ENCODE measurements at regions not wholly inside any gene's neighbourhood (a gene's known extent, or its start where the extent isn't known, plus 50 kb on each side); places are given as distances from the start of the nearest gene placed in this dataset.

- DNase-seq (ENCODE audit: low read depth, low spot score): peak; percentile 23
Measured at GRCh38 chr11:112355726-112356125, 95.1 kb upstream of the PLET1 start.

GRCh38 chr11:112357488-112357887, 96.8 kb upstream of the PLET1 start:
- no peak for DNase-seq (ENCODE audit: low read depth, low spot score)

DNA sequence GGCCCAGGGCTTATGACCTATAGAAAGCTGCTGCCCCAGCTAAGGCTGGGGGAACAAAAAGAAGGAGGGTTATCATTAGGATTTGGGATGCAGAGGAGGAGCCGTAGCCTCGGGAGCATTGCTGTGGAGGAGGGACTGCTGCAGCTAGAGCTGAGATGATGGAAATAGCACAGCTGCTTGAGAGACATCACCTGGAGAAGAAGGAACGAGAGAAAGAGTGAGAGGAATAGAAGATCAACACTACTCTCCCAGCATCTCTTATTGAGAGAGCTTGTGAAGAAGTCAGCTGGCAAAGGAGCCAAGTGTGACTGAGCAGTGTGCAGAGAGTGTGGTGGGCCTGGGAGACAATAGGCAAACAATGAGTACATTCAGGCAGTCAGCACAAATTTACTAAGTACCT, 100.7 kb upstream of the PLET1 start:
- DNase-seq (ENCODE audit: low read depth, low spot score): no peak

DNA sequence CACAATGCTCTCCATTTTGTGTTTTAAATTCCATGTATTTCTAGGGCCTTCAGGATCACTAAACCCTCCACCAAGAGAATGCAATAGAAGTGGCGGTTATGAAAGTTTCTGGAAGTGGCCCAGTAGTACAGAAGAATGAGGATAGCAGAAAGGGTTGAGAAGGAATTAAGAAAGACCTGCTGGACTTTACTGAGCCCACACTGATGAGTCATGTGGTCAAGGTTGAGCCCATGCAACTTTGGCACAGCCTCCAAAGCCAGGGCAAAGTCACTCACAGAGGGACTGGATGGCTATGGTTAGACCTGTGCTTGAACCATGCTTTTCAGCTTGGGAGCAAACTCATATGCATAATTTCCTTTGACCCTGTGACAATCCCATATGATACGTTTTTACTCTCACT, 102.9 kb upstream of the PLET1 start:
- DNase-seq (ENCODE audit: low read depth, low spot score): peak; percentile 23

GRCh38 chr11:112364962-112365481, 104.4 kb upstream of the PLET1 start:
- peak; percentile 70 for DNase-seq (ENCODE audit: low read depth, low spot score)

DNA sequence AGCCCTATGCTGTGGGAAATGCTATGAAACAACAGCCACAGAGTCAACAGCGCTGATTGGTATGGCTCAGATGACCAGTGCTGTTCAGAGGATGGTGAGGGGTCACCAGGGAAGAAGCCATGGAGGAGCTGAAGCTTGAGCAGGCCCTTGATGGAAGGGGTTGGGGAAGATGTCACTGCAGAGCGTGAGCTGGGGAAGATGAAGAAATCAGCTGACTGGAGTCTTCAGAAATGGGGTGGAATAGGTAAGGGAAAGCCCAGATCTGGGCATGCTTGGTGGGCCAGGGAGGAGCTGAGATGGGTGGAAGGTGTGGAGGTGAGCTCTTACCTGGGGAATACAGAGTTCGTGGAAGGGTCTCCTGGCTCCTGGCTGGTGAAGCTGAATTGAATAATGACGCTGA, 105.4 kb upstream of the PLET1 start:
- DNase-seq (ENCODE audit: low read depth, low spot score): no peak

DNA sequence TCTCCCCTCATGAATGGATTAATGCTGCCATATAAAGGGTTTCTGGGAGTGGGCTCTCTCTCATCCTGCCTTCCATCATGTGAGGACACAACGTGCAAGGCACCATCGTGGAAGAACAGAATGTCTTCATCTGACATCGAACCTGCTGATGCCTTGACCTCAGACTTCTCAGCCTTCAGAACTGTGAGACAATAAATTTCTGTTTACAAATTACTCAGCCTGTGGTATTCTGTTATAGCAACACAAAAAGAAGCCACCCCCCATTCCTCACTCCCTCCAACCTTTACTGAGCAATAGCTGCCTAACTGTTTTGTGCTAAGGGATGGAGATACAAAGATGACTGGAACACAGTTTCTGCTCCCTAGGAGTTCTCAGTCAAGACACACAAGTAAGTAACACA, 106.1 kb upstream of the PLET1 start:
- no peak for DNase-seq (ENCODE audit: low read depth, low spot score)

GRCh38 chr11:112367461-112367860, 106.8 kb upstream of the PLET1 start:
- DNase-seq (ENCODE audit: low read depth, low spot score): no peak

DNA sequence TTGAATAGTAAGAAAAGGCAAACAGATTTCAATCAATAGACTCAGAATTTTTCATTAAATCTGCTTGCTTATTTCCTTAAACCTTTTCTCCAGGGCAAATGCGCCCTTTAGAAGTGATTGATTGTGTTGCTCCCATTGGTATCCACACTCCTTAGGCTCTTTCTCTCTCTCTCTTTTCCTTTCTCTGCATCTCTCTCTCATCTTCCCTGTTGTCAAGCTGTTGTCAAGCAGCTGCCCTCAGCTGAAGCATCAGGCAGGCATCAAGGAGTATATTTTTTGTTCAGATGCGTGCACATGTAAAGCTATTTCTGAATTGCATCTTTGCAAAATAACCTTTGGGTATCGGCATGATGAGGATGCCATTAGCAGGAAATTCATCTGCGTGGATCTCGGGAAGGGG, 107.2 kb upstream of the PLET1 start:
- DNase-seq (ENCODE audit: low read depth, low spot score): no peak

DNA sequence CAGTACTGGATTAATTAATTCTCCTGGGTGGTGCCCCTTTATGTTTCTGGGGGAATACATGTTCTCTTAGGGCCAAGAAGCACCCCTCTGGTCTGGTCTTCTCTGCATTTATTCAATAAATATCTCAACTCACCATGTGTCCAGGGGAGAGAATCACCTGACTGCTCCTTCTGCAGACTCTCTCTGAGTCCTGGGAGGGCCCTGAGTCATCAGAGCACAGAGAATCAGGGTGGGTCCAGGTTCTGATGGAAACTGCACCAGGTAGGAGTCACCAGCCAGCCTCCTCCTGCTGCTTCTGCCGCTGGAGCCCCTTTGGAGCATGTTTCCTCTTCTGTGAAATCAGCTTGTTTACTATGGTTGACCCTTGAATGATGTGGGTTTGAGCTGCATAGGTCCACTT, 107.7 kb upstream of the PLET1 start:
- no peak for DNase-seq (ENCODE audit: low read depth, low spot score)

- DNase-seq (ENCODE audit: low read depth, low spot score): no peak
Measured at GRCh38 chr11:112369374-112369773, 108.7 kb upstream of the PLET1 start.

DNA sequence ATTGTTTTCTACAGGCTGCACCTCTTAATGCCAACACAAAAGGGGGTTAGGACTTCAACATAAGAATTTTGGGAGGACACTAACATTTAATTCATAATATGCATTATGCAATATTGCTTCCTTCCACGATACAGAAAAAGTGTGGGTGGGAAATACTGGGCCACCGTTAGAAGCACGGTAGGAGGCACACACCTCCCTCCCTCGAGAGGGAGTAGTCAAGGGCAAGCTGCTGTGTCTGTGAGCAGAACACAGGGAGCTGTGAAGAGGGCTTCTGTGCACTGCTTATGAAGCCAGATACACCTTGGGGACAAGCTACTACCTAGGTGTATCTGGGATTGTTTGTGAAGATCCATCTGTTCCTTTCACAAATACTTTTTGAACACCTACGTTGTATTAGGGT, 109.3 kb upstream of the PLET1 start:
- DNase-seq (ENCODE audit: low read depth, low spot score): no peak

DNA sequence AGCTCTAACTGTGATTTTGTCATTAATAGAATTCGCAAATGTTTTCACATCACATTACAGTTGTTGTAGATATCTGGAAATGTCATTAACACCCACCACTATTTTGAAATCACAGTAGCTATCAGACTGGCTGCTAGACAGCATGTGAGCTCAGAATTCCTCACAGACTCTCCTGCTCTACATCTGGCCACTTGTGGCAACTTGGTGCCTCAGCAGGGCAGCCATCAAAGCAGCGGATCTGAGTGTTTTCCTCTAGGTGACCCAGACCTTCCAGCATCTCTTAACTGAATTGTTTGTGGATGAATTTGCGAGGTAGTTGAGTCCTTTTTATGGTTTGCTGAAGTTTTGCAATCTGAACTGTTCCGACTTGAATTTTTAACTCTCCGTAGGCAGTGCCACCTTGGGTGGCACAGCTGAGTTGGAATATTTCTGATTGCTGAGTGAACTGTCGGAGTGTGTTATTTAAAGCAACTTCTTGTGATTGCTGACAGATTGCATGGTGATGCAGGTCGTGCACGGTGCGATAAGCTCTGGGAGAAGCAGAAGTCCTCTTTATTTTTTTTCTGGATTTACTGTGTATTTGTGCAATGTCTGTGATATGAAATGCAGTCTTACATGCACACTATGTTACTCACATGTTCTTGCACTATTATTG, 114.0 kb upstream of the PLET1 start:
- DNase-seq (ENCODE audit: low read depth, low spot score): no peak

DNA sequence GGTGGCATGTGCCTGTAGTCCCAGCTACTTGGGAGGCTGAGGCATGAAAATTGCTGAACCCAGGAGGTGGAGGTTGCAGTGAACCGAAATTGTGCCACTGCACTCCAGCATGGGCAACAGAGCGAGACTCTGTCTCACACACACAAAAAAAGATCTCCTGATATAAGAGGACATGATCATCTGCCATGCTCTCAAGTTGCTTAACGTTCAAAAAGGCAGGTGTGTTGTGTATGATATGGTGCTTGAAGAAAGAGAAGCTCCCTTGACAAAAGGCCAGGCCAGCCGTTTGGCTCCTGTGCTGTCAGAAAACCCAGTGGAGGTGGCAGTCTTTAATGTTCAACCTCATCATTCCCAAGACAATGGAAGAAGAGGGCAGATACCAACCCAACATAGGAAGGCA, 117.3 kb upstream of the PLET1 start:
- no peak for DNase-seq (ENCODE audit: low read depth, low spot score)

DNA sequence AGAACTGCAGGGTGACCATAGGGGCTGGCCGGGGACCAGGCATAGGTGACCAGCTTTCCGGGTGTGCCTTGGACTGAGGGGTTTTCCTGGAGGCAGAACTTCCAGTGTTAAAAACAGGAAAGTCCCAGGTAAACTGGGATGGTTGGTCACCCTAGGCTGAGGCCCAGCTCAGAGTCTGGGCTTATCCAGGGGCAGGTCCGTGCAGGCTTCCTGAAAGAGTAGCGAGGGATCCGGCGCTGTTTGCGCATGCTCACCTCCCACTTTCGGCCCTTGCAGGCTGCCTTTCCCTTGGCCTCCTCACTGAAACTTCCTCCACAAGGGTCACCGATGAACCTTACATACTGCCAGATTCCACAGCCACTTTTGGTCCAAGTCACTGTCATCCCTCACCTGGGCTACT, 119.8 kb upstream of the PLET1 start:
- no peak for DNase-seq (ENCODE audit: low read depth, low spot score)

DNA sequence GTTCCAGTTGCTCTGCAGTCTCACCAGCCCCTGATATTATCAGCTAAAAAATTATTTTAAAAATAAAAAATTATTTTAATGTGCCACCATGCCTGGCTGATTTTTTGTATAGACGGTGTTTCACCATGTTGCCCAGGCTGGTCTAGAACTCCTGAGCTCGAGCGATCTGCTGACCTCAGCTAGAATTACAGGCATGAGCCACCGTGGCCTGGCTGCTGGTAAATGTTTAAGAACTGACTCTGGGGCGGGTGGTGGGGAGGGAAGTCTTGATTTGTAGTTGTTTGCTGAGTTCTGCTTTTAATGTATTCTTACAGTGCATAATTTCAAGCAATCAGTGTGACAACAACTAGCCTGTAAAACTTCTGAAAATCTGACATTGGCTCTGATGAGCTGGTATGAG, 120.9 kb upstream of the PLET1 start:
- DNase-seq (ENCODE audit: low read depth, low spot score): no peak

DNA sequence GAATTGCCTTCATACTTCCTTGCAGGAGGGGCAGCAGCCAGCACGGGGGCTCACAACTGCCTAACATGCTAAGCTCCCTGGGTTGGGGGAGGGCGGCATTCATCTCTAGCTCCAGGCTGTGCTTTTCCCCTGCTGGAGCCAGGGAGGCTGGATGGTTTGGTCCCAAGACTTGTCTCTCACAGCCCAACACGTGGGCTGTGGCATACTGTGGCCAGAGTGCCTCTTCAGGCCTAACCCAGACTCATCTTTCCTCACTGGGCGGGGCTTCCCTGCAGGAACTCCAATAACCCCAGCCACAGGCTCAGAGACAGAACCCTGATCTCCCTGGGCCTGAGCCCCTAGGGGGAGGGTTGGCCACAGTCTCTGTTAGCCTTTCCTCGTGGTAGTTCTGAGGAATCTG, 121.9 kb upstream of the PLET1 start:
- DNase-seq (ENCODE audit: low read depth, low spot score): no peak

- no peak for DNase-seq (ENCODE audit: low read depth, low spot score)
Measured at GRCh38 chr11:112388496-112388895, 127.8 kb upstream of the PLET1 start.

DNA sequence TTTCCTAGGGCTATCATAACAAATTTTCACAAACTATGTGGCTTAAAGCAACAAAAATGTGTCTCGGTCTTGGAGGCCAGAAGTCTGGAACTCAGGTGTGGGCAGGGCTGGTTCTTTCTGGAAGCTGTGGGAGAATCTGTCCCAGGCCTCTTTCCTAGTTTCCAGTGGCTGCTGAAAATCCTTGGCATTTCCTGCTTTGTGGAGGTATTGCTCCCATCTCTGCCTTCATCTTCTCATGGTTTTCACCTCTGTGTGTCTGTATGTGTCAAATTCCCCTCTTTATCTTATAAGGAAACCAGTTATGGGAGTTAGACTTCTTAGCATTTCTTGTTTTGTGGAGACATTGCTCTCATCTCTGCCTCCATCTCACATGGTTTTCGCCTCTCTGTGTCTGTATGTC, 130.4 kb upstream of the PLET1 start:
- no peak for DNase-seq (ENCODE audit: low read depth, low spot score)

- no peak for DNase-seq (ENCODE audit: low read depth, low spot score)
Measured at GRCh38 chr11:112392904-112393303, 132.2 kb upstream of the PLET1 start.

- no peak for DNase-seq (ENCODE audit: low read depth, low spot score)
Measured at GRCh38 chr11:112394304-112394703, 133.6 kb upstream of the PLET1 start.

DNA sequence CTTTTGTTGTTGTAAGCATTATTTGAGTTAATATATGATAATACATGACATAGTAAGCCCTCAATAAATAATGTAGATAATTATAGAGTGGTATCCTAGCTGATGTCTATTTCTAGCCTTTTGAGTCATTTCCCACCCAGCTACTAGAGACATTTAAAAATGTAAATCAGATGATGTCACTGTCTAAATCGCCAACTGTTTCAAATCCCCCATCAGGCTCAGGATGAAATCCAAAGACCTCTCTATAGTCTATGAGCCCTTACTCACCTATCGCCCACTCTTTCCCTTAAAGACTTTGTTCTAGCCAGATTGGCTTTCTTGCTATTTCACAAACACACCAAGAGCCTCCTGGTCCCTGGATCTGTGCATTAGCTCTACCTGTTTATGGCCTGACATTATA, 135.4 kb upstream of the PLET1 start:
- DNase-seq (ENCODE audit: low read depth, low spot score): peak; percentile 4

DNA sequence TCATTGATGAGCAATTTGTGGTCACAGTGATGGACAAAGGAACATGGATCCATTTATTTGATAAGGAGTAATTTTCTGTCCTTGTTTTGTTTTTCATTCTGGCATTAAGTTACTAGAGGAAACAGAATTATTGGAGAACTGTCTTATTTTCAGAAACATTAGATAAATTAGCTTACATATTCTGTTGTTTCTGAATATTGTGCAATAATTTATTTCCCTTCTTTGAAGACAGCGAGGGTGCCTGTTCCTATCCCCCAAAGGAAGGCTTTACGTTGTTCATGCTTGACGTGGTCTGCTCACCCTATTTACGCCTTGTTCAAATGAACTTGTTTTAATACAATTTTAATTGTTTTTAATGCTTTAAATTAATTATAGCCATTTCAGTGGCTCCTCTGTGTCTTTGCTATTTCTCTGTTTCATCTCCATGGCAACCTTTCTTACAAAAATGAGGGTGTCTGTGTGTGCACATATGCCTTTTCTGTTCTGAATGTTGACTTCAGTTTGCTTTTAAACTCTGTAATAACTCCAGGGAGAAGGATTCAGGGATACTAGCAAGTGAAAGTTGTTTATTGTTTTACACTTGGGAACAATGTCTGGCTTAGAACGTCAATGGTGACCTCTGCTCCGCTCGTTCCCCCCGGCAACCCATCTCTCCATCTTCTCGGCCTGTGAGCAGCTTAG, 138.3 kb upstream of the PLET1 start:
- DNase-seq (ENCODE audit: low read depth, low spot score): no peak
